ENCODE measurements at regions not wholly inside any gene's neighbourhood (a gene's known extent, or its start where the extent isn't known, plus 50 kb on each side); places are given as distances from the start of the nearest gene placed in this dataset.

DNA sequence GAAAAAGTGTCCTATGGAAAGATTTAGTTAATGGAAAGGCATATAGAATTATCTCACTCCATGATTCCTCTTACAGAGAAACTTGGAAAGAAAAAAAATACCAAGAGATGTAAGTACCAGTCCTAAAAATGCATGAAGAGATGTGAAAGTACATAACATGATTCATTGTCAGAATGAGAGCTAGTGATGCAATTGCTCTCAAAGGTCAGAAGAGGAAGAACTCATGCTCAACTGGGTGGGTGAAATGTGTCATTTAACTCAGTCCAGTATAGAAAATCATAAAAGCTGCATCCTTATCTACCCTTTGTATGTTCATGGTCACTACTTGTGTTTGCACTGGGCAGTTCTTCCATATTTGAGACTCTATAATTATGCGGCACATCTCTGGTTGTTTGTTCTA lies 300.0 kb upstream of the PIK3C3 start:
- H3K27me3 ChIP-seq: no peaks in the 10 kb centered on the region
- H3K9me3 ChIP-seq: no peaks in the 10 kb centered on the region
- no peaks in the 10 kb centered on the region for H3K36me3 ChIP-seq
- H3K4me3 ChIP-seq: no peak overlapping the region
- DNase-seq (ENCODE audit: low spot score in 2 of 2): no peak
- no peaks in the 10 kb centered on the region for H3K4me1 ChIP-seq
- WGBS, 2 donors: 97% methylated on average over 1 of the region's 1 CpG
- TF ChIP-seq, protein P1, sequence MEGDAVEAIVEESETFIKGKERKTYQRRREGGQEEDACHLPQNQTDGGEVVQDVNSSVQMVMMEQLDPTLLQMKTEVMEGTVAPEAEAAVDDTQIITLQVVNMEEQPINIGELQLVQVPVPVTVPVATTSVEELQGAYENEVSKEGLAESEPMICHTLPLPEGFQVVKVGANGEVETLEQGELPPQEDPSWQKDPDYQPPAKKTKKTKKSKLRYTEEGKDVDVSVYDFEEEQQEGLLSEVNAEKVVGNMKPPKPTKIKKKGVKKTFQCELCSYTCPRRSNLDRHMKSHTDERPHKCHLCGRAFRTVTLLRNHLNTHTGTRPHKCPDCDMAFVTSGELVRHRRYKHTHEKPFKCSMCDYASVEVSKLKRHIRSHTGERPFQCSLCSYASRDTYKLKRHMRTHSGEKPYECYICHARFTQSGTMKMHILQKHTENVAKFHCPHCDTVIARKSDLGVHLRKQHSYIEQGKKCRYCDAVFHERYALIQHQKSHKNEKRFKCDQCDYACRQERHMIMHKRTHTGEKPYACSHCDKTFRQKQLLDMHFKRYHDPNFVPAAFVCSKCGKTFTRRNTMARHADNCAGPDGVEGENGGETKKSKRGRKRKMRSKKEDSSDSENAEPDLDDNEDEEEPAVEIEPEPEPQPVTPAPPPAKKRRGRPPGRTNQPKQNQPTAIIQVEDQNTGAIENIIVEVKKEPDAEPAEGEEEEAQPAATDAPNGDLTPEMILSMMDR (IDR thresholded peaks at IDR 0.05): no peak
- no peak for TF ChIP-seq EP300 (IDR thresholded peaks at IDR 0.05)
- TF ChIP-seq POLR2A (IDR thresholded peaks at IDR 0.05): no peak
- no peak overlapping the region for H3K27ac ChIP-seq

DNA sequence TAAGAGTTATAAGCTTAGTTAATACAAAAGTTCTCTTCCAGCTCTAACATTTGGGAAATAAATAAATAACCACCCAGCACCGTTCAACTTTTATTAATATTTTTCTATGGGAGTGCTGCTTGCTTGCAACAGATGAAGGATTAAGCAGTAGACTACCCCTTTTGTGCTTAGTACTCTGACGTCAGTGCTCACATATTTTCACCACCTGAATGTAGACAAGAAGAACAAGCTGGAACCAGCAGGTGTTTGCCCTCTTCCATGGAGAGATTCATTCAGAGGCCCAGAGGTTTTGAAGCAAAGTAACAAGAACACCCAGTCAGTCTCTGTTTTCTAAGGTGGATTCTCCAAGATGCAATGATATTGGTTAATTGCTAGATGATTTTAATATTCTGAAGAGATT lies 307.1 kb upstream of the PIK3C3 start:
- Histone ChIP-seq H3K4me3 (no peak overlapping the region), H3K27ac (no peak overlapping the region), H3K36me3 (no peaks in the 10 kb centered on the region), H3K4me1 (no peaks in the 10 kb centered on the region), H3K27me3 (no peaks in the 10 kb centered on the region), H3K9me3 (peaks cover 0 to 5% (median 0%) of the 10 kb centered on the region in 4 donors)
- DNase-seq (ENCODE audit: low spot score in 2 of 2): no peak
- no peak for TF ChIP-seq POLR2A (IDR thresholded peaks at IDR 0.05)
- no peak for TF ChIP-seq EP300 (IDR thresholded peaks at IDR 0.05)
- TF ChIP-seq, protein P1 (IDR thresholded peaks at IDR 0.05): no peak
- 65 to 70% methylated on average over 2 of the region's 2 CpGs for WGBS, 2 donors

DNA sequence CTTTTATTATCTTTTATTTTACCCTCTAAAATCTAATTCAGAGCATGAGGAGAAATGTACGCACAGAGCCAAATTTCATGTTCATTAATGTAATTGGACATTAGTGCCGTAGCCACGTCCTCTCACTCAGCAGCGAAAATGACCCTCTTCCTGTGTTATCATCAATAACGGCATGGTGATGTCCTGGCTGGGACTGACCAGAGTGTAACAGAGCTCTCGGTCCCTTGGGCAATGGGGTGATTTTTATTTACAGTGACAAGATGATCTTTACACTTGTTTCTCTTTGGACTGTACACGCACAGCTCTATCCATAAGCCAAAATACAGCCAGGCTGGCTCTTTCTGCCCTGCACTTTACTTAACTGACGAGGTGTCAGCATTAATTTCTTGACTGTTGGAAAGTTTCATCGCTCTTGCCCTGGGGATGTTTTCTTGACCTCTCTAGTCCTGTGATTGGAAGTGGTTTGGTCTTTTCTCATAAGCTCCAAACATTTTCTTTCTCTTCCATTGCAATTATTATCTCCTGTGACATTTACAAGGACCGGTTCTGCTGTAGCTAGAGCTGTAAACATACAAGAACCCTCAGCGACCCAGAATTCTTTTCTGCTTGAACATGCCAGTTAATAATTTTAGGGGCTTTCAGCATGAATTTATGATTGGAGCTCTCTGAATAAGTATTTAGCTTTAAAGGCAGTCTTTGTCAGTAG lies 308.0 kb upstream of the PIK3C3 start:
- Histone ChIP-seq H3K4me3 (no peak overlapping the region), H3K27me3 (no peaks in the 10 kb centered on the region)
- 49 to 56% methylated on average over 11 of the region's 11 CpGs for WGBS, 2 donors

DNA sequence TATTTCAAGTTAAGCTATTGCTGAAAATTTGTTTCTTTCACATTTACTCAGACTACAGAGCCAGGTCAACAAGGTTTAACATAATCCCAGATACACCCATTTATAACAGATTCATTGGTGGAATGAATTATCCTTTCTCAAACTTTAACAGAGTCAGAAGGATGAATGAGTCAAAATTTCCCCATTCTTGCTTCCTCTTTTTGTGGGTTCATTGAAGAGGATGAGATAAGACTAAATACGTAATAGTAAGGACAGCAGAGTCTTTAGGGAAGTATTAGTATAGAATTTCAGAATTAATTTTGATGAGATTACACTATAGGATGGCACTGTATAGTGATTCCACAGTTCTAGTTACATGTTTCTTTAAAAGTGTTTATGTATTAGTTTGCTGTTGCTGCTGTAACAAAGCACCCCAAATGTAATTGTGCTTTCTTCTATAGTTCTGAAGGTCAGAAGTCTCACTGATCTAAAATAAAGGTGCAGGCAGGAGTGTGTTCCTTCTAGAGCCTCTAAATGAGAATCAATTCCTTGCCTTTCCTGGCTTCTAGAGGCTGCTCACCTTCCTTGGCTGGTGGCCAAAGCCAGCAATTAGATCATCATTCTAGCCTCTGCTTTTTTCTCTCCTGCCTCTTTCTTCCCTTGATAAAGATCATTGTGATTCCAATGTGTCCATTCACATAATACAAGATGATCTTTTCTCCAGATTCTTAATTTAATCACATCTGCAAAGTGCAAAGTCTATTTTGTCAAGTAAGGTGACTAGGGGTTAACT lies 309.3 kb upstream of the PIK3C3 start:
- Histone ChIP-seq H3K27ac (no peak overlapping the region), H3K27me3 (no peaks in the 10 kb centered on the region), H3K4me3 (no peak overlapping the region), H3K4me1 (no peaks in the 10 kb centered on the region), H3K36me3 (no peaks in the 10 kb centered on the region), H3K9me3 (peaks cover 0 to 5% (median 0%) of the 10 kb centered on the region in 4 donors)
- 81 to 89% methylated on average over 1 of the region's 1 CpG for WGBS, 2 donors
- DNase-seq (ENCODE audit: low spot score in 2 of 2): no peak
- TF ChIP-seq EP300 (IDR thresholded peaks at IDR 0.05) (no peak), POLR2A (IDR thresholded peaks at IDR 0.05) (no peak)
- TF ChIP-seq, protein P1 (IDR thresholded peaks at IDR 0.05): no peak

More for the DNA sequence above, 308.0 kb upstream of the PIK3C3 start:
- H3K9me3 ChIP-seq: peaks cover 0 to 5% (median 0%) of the 10 kb centered on the region in 4 donors
- H3K27ac ChIP-seq: no peak overlapping the region
- TF ChIP-seq, protein P1 (IDR thresholded peaks at IDR 0.05): no peak
- no peak for TF ChIP-seq POLR2A (IDR thresholded peaks at IDR 0.05)
- TF ChIP-seq EP300 (IDR thresholded peaks at IDR 0.05): no peak
- H3K4me1 ChIP-seq: no peaks in the 10 kb centered on the region
- no peaks in the 10 kb centered on the region for H3K36me3 ChIP-seq
- DNase-seq (ENCODE audit: low spot score in 2 of 2): no peak

DNA sequence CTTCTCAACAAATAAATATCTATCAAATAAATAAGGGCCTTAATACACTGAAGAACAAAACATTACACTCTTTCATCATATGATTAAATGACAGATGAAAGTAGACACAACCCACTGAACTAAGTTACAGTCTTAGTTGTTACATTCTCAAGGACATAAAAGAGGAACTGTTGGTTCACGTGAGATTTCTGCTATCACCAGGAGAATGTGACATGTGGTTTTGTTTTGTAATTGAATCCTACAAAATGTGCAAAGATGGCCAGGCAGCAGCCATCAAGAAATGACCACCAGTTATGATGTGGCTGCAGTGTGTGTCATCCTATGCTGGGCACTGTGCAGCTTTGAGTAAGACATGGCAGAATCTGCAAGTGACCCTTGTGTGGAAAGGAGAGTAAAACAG lies 310.6 kb upstream of the PIK3C3 start:
- Histone ChIP-seq H3K27ac (no peak overlapping the region), H3K27me3 (no peaks in the 10 kb centered on the region), H3K4me1 (no peaks in the 10 kb centered on the region), H3K4me3 (no peak overlapping the region), H3K36me3 (no peaks in the 10 kb centered on the region), H3K9me3 (peaks cover 0 to 5% (median 0%) of the 10 kb centered on the region in 4 donors)
- TF ChIP-seq, protein P1 (IDR thresholded peaks at IDR 0.05): no peak
- no peak for TF ChIP-seq EP300 (IDR thresholded peaks at IDR 0.05)
- no peak for TF ChIP-seq POLR2A (IDR thresholded peaks at IDR 0.05)
- no peak for DNase-seq (ENCODE audit: low spot score in 2 of 2)
- WGBS, 2 donors: 56 to 64% methylated on average over 1 of the region's 1 CpG
